ENCODE measurements at regions not wholly inside any gene's neighbourhood (a gene's known extent, or its start where the extent isn't known, plus 50 kb on each side); places are given as distances from the start of the nearest gene placed in this dataset.

GRCh38 chr5:136525597-136525996 lies 160.3 kb upstream of the TRPC7 start:
- Histone ChIP-seq H4K20me1 (ENCODE audit: insufficient read depth, low read length, poor library complexity, severe bottlenecking) (no peaks in the 10 kb centered on the region), H3K36me3 (ENCODE audit: insufficient read depth, low read length) (no peaks in the 10 kb centered on the region), H3F3A (ENCODE audit: low read depth) (no peaks in the 10 kb centered on the region), H3K9ac (ENCODE audit: low read depth, low read length, poor library complexity, severe bottlenecking) (no peak overlapping the region), H3K9me3 (ENCODE audit: insufficient read depth, low read depth, low read length) (no peaks in the 10 kb centered on the region), H3K4me2 (ENCODE audit: low read depth, low read length, poor library complexity, severe bottlenecking) (no peak overlapping the region), H3K9me2 (replicated peaks; ENCODE audit: low read depth, low read length) (no peaks in the 10 kb centered on the region), H2AFZ (ENCODE audit: low read length) (no peak overlapping the region), H3K4me3 (ENCODE audit: low read length, poor library complexity, severe bottlenecking) (no peak overlapping the region), H3K4me1 (ENCODE audit: insufficient read depth, low read length, poor library complexity, severe bottlenecking) (no peaks in the 10 kb centered on the region), H3K79me2 (ENCODE audit: insufficient read depth, low read length) (no peaks in the 10 kb centered on the region), H3K27me3 (ENCODE audit: insufficient read depth, low read length, poor library complexity, severe bottlenecking) (no peaks in the 10 kb centered on the region)
- TF ChIP-seq EZH2phosphoT487 (IDR thresholded peaks at IDR 0.05; ENCODE audit: borderline replicate concordance) (no peak), CTCF (conservative IDR thresholded peaks at IDR 0.05; ENCODE audit: low read length) (no peak)

GRCh38 chr5:136522217-136522956 lies 157.0 kb upstream of the TRPC7 start:
- Histone ChIP-seq H3K9me3 (ENCODE audit: insufficient read depth, low read depth, low read length) (no peaks in the 10 kb centered on the region), H4K20me1 (ENCODE audit: insufficient read depth, low read length, poor library complexity, severe bottlenecking) (no peaks in the 10 kb centered on the region), H3K4me1 (ENCODE audit: insufficient read depth, low read length, poor library complexity, severe bottlenecking) (no peaks in the 10 kb centered on the region), H3F3A (ENCODE audit: low read depth) (no peaks in the 10 kb centered on the region), H3K4me2 (ENCODE audit: low read depth, low read length, poor library complexity, severe bottlenecking) (no peak overlapping the region), H3K4me3 (ENCODE audit: low read length, poor library complexity, severe bottlenecking) (no peak overlapping the region), H3K79me2 (ENCODE audit: insufficient read depth, low read length) (no peaks in the 10 kb centered on the region), H2AFZ (ENCODE audit: low read length) (no peak overlapping the region), H3K36me3 (ENCODE audit: insufficient read depth, low read length) (no peaks in the 10 kb centered on the region), H3K9ac (ENCODE audit: low read depth, low read length, poor library complexity, severe bottlenecking) (no peak overlapping the region), H3K9me2 (replicated peaks; ENCODE audit: low read depth, low read length) (no peaks in the 10 kb centered on the region), H3K27me3 (ENCODE audit: insufficient read depth, low read length, poor library complexity, severe bottlenecking) (no peaks in the 10 kb centered on the region)
- TF ChIP-seq EZH2phosphoT487 (IDR thresholded peaks at IDR 0.05; ENCODE audit: borderline replicate concordance), result no peak
- TF ChIP-seq CTCF (conservative IDR thresholded peaks at IDR 0.05; ENCODE audit: low read length), result no peak

GRCh38 chr5:136521696-136522095 lies 156.4 kb upstream of the TRPC7 start:
- Histone ChIP-seq H3K27me3 (ENCODE audit: insufficient read depth, low read length, poor library complexity, severe bottlenecking) (no peaks in the 10 kb centered on the region), H3K4me2 (ENCODE audit: low read depth, low read length, poor library complexity, severe bottlenecking) (no peak overlapping the region), H3K36me3 (ENCODE audit: insufficient read depth, low read length) (no peaks in the 10 kb centered on the region), H3K9me2 (replicated peaks; ENCODE audit: low read depth, low read length) (no peaks in the 10 kb centered on the region), H2AFZ (ENCODE audit: low read length) (no peak overlapping the region), H3K4me1 (ENCODE audit: insufficient read depth, low read length, poor library complexity, severe bottlenecking) (no peaks in the 10 kb centered on the region), H3K79me2 (ENCODE audit: insufficient read depth, low read length) (no peaks in the 10 kb centered on the region), H4K20me1 (ENCODE audit: insufficient read depth, low read length, poor library complexity, severe bottlenecking) (no peaks in the 10 kb centered on the region), H3K4me3 (ENCODE audit: low read length, poor library complexity, severe bottlenecking) (no peak overlapping the region), H3F3A (ENCODE audit: low read depth) (no peaks in the 10 kb centered on the region), H3K9me3 (ENCODE audit: insufficient read depth, low read depth, low read length) (no peaks in the 10 kb centered on the region), H3K9ac (ENCODE audit: low read depth, low read length, poor library complexity, severe bottlenecking) (no peak overlapping the region)
- no peak for TF ChIP-seq EZH2phosphoT487 (IDR thresholded peaks at IDR 0.05; ENCODE audit: borderline replicate concordance)
- no peak for TF ChIP-seq CTCF (conservative IDR thresholded peaks at IDR 0.05; ENCODE audit: low read length)

All from Loucy (cell line).